ENCODE measurements at regions not wholly inside any gene's neighbourhood (a gene's known extent, or its start where the extent isn't known, plus 50 kb on each side); places are given as distances from the start of the nearest gene placed in this dataset.
"Not testable (repeated sequence)": the region's sequence is repeated elsewhere in the genome, so short reads cannot be mapped to it uniquely, and the experiment has no call there.

GRCh38 chr14:38693423-38693822 is 409.6 kb downstream of the SEC23A start:
- no peak for DNase-seq

- no peak for DNase-seq
Measured at GRCh38 chr14:38669027-38669426, 413.1 kb upstream of the CLEC14A start.

GRCh38 chr14:38663382-38663781 is 407.5 kb upstream of the CLEC14A start:
- no peak for DNase-seq

- no peak for DNase-seq
Measured at GRCh38 chr14:38662781-38663180, 406.9 kb upstream of the CLEC14A start.

GRCh38 chr14:38646391-38646790 is 390.5 kb upstream of the CLEC14A start:
- DNase-seq = no peak

GRCh38 chr14:38634913-38635312 is 379.0 kb upstream of the CLEC14A start:
- DNase-seq = not testable (repeated sequence)

GRCh38 chr14:38629412-38629811 is 373.5 kb upstream of the CLEC14A start:
- no peak for DNase-seq

- no peak for DNase-seq
Measured at GRCh38 chr14:38627163-38627562, 371.3 kb upstream of the CLEC14A start.

GRCh38 chr14:38623661-38624060 is 367.8 kb upstream of the CLEC14A start:
- no peak for DNase-seq

GRCh38 chr14:38618514-38618913 is 362.6 kb upstream of the CLEC14A start:
- no peak for DNase-seq

- no peak for DNase-seq
Measured at GRCh38 chr14:38616959-38617358, 361.1 kb upstream of the CLEC14A start.

- no peak for DNase-seq
Measured at GRCh38 chr14:38611928-38612327, 356.0 kb upstream of the CLEC14A start.

- DNase-seq = no peak
Measured at GRCh38 chr14:38608244-38608643, 352.4 kb upstream of the CLEC14A start.

- no peak for DNase-seq
Measured at GRCh38 chr14:38605193-38606114, 349.6 kb upstream of the CLEC14A start.

GRCh38 chr14:38600572-38600971 is 344.7 kb upstream of the CLEC14A start:
- DNase-seq = not testable (repeated sequence)

- DNase-seq = no peak
Measured at GRCh38 chr14:38593476-38593875, 337.6 kb upstream of the CLEC14A start.

- no peak for DNase-seq
Measured at GRCh38 chr14:38592764-38593442, 337.0 kb upstream of the CLEC14A start.

GRCh38 chr14:38589747-38590350 is 334.0 kb upstream of the CLEC14A start:
- no peak for DNase-seq

- DNase-seq = no peak
Measured at GRCh38 chr14:38583471-38583870, 327.6 kb upstream of the CLEC14A start.

- no peak for DNase-seq
Measured at GRCh38 chr14:38578278-38578681, 322.4 kb upstream of the CLEC14A start.

- no peak for DNase-seq
Measured at GRCh38 chr14:38567703-38568102, 311.8 kb upstream of the CLEC14A start.

GRCh38 chr14:38561657-38562056 is 305.8 kb upstream of the CLEC14A start:
- DNase-seq = no peak

GRCh38 chr14:38559711-38560110 is 303.8 kb upstream of the CLEC14A start:
- no peak for DNase-seq

- not testable (repeated sequence) for DNase-seq
Measured at GRCh38 chr14:38557391-38557790, 301.5 kb upstream of the CLEC14A start.

Data from CD4-positive, alpha-beta T cell treated with Interleukin-4 for 1 hour (primary cell).